ENCODE measurements at regions not wholly inside any gene's neighbourhood (a gene's known extent, or its start where the extent isn't known, plus 50 kb on each side); places are given as distances from the start of the nearest gene placed in this dataset.

DNA sequence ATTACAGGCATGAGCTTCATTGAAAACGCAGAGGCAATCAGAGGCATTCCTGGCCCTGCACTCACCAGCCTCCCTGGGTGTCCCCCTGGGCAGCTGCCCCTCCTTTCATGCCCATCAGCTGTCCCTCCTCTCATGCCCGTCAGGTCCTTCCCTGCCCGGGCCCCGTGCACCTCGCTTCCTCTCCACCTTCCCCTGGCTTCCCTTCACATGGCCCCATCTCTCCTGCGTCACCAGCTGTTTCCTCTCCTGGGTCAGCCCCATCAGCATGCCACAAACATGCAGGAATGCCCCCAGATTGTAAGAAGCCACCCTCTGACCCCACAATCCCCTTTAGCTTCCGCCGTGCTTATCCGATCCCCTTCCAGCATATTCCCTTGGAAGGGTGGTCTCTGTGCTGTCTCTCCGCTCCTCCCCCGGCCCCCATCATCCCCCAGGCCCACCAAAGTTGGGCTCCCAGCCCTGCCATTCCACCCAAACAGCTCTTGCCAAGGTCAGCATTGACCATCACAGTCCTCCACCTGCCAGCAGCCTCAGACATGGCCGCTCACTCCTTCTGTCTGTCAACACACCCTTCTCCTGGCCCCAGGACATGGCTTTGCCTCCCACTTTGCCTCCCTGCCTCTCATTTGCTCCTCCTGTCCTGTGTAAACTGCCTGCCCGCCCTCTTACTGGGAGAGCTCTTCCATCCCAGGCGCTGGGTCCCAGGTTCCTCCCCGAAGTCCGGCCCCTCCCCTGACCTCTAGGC is 98.6 kb upstream of the IER5L start:
- H2AFZ ChIP-seq (ENCODE audit: low read depth, low read length) = no peak overlapping the region
- no peaks in the 10 kb centered on the region for H3K36me3 ChIP-seq (ENCODE audit: control insufficient read depth in 2 of 2, extremely low read depth in 1 of 2, insufficient read depth in 2 of 2, low read length in 2 of 2)
- POLR2A ChIA-PET = no interaction called here
- no peaks in the 10 kb centered on the region for H3K9me3 ChIP-seq (replicated peaks; ENCODE audit: control insufficient read depth, insufficient read depth, low read length)
- CTCF ChIA-PET = interaction anchor here (0.7 to 1.4 kb wide), 3 partner anchors 9 to 148 kb away, joined by 3 to 4 read pairs (median 3); no protein-coding TSS in a partner anchor
- no peak overlapping the region for H3K9ac ChIP-seq (replicated peaks; ENCODE audit: extremely low read depth, insufficient read depth, low read length)
- TF ChIP-seq POLR2A (IDR thresholded peaks at IDR 0.05; ENCODE audit: low read depth, low read length) = no peak
- TF ChIP-seq MYC (IDR thresholded peaks at IDR 0.05; ENCODE audit: low read depth, low read length) = no peak
- no peak for TF ChIP-seq EZH2 (IDR thresholded peaks at IDR 0.05; ENCODE audit: borderline replicate concordance, low read depth, low read length, severe bottlenecking)
- no peak for TF ChIP-seq POLR2AphosphoS5 (IDR thresholded peaks at IDR 0.05; ENCODE audit: insufficient read depth, low read depth, low read length)
- TF ChIP-seq GATA2 (IDR thresholded peaks at IDR 0.05; ENCODE audit: insufficient read depth, insufficient read length, low read depth, low read length) = no peak
- no peak for TF ChIP-seq JUN (IDR thresholded peaks at IDR 0.05; ENCODE audit: borderline replicate concordance, insufficient read depth, insufficient read length, low read depth)
- TF ChIP-seq, protein P1, sequence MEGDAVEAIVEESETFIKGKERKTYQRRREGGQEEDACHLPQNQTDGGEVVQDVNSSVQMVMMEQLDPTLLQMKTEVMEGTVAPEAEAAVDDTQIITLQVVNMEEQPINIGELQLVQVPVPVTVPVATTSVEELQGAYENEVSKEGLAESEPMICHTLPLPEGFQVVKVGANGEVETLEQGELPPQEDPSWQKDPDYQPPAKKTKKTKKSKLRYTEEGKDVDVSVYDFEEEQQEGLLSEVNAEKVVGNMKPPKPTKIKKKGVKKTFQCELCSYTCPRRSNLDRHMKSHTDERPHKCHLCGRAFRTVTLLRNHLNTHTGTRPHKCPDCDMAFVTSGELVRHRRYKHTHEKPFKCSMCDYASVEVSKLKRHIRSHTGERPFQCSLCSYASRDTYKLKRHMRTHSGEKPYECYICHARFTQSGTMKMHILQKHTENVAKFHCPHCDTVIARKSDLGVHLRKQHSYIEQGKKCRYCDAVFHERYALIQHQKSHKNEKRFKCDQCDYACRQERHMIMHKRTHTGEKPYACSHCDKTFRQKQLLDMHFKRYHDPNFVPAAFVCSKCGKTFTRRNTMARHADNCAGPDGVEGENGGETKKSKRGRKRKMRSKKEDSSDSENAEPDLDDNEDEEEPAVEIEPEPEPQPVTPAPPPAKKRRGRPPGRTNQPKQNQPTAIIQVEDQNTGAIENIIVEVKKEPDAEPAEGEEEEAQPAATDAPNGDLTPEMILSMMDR (IDR thresholded peaks at IDR 0.05; ENCODE audit: extremely low read depth in 1 of 2, insufficient read depth in 1 of 2, low read depth in 1 of 2, low read length in 2 of 2) = no peak
- no peak for TF ChIP-seq FOS (IDR thresholded peaks at IDR 0.05; ENCODE audit: borderline replicate concordance, insufficient read depth, low read length)
- TF ChIP-seq, protein P2, sequence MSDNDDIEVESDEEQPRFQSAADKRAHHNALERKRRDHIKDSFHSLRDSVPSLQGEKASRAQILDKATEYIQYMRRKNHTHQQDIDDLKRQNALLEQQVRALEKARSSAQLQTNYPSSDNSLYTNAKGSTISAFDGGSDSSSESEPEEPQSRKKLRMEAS (IDR thresholded peaks at IDR 0.05; ENCODE audit: insufficient read depth, insufficient read length) = no peak
- no peaks in the 10 kb centered on the region for H4K20me1 ChIP-seq (replicated peaks; ENCODE audit: control insufficient read depth, extremely low read depth, insufficient read depth, low read length)
- FAIRE-seq (no peak), DNase-seq (ENCODE audit: low read depth, low spot score) (no peak)
- no peak overlapping the region for H3K27ac ChIP-seq (ENCODE audit: insufficient read depth, low read depth, low read length)
- no peak overlapping the region for H3K4me2 ChIP-seq (ENCODE audit: insufficient read depth, low read length)
- BruUV-seq (replicated peaks) = no TSS peak
- intact Hi-C loops (cut with micrococcal nuclease) (no loop called here), dilution Hi-C loops (cut with MboI; ENCODE audit: extremely low pct_ligation_motif_present, low sequenced_read_pairs) (no loop called here)
- peaks cover under 1 to 6% of the 10 kb centered on the region in 2 experiments for H3K27me3 ChIP-seq (ENCODE audit: control insufficient read depth in 2 of 2, insufficient read depth in 2 of 2, low read length in 2 of 2)
- no peaks in the 10 kb centered on the region for H3K79me2 ChIP-seq (ENCODE audit: control insufficient read depth, insufficient read depth, low read length)
- H3K4me1 ChIP-seq (ENCODE audit: control insufficient read depth, extremely low read depth, insufficient read depth, low read length) = no peaks in the 10 kb centered on the region
- no peaks in the 10 kb centered on the region for H3K9me1 ChIP-seq (replicated peaks; ENCODE audit: control insufficient read depth, extremely low read depth, insufficient read depth, low read length)
- H3K4me3 ChIP-seq (replicated peaks in 1 of 3; ENCODE audit: insufficient read depth in 1 of 3, low read depth in 1 of 3, low read length in 3 of 3) = no peak overlapping the region

Measured in endothelial cell of umbilical vein (primary cell).